ENCODE measurements at regions not wholly inside any gene's neighbourhood (a gene's known extent, or its start where the extent isn't known, plus 50 kb on each side); places are given as distances from the start of the nearest gene placed in this dataset.

DNA sequence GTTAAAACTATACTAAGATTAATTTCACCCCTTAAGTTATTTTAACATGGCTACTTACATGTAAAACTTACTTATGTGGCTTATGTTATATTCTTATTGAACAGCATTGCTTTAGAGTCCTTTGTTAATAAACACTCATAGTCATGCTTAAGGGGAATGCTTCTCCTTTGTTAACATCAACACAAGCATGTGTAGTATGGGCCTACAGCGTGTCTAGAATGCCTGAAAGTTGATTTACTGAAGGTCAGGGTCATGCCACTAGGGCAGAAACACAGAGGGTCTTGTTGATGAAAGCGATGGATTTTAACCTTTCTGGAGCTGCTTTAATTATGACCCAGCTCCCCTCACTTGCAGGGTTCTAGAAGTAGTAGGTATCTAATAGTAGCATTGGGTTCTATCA is 159.8 kb upstream of the DLX2 start:
- TF ChIP-seq, protein P1, sequence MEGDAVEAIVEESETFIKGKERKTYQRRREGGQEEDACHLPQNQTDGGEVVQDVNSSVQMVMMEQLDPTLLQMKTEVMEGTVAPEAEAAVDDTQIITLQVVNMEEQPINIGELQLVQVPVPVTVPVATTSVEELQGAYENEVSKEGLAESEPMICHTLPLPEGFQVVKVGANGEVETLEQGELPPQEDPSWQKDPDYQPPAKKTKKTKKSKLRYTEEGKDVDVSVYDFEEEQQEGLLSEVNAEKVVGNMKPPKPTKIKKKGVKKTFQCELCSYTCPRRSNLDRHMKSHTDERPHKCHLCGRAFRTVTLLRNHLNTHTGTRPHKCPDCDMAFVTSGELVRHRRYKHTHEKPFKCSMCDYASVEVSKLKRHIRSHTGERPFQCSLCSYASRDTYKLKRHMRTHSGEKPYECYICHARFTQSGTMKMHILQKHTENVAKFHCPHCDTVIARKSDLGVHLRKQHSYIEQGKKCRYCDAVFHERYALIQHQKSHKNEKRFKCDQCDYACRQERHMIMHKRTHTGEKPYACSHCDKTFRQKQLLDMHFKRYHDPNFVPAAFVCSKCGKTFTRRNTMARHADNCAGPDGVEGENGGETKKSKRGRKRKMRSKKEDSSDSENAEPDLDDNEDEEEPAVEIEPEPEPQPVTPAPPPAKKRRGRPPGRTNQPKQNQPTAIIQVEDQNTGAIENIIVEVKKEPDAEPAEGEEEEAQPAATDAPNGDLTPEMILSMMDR (IDR thresholded peaks at IDR 0.05) = no peak
- TF ChIP-seq RAD21 (conservative IDR thresholded peaks at IDR 0.05 in 1 of 2, IDR thresholded peaks at IDR 0.05 in 1 of 2) (no peak), FOSL2 (IDR thresholded peaks at IDR 0.05) (no peak), FOSL2 (CRISPR knock-in tag; IDR thresholded peaks at IDR 0.05) (no peak), JUN (IDR thresholded peaks at IDR 0.05) (no peak), POLR2AphosphoS2 (conservative IDR thresholded peaks at IDR 0.05; ENCODE audit: low read length) (no peak), ZFP36 (IDR thresholded peaks at IDR 0.05; ENCODE audit: borderline replicate concordance, partially characterized antibody) (no peak), BHLHE40 (IDR thresholded peaks at IDR 0.05; ENCODE audit: low read depth, low read length) (no peak), RCOR1 (IDR thresholded peaks at IDR 0.05; ENCODE audit: low read depth, low read length) (no peak), TP53 (CRISPR knock-in tag; IDR thresholded peaks at IDR 0.05) (no peak)
- TF ChIP-seq, protein P2, sequence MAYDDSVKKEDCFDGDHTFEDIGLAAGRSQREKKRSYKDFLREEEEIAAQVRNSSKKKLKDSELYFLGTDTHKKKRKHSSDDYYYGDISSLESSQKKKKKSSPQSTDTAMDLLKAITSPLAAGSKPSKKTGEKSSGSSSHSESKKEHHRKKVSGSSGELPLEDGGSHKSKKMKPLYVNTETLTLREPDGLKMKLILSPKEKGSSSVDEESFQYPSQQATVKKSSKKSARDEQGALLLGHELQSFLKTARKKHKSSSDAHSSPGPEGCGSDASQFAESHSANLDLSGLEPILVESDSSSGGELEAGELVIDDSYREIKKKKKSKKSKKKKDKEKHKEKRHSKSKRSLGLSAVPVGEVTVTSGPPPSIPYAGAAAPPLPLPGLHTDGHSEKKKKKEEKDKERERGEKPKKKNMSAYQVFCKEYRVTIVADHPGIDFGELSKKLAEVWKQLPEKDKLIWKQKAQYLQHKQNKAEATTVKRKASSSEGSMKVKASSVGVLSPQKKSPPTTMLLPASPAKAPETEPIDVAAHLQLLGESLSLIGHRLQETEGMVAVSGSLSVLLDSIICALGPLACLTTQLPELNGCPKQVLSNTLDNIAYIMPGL (CRISPR knock-in tag; IDR thresholded peaks at IDR 0.05; ENCODE audit: borderline replicate concordance) = no peak
- TF ChIP-seq, protein P3, sequence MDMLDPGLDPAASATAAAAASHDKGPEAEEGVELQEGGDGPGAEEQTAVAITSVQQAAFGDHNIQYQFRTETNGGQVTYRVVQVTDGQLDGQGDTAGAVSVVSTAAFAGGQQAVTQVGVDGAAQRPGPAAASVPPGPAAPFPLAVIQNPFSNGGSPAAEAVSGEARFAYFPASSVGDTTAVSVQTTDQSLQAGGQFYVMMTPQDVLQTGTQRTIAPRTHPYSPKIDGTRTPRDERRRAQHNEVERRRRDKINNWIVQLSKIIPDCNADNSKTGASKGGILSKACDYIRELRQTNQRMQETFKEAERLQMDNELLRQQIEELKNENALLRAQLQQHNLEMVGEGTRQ (IDR thresholded peaks at IDR 0.05) = no peak
- TF ChIP-seq, protein P4, sequence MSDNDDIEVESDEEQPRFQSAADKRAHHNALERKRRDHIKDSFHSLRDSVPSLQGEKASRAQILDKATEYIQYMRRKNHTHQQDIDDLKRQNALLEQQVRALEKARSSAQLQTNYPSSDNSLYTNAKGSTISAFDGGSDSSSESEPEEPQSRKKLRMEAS (IDR thresholded peaks at IDR 0.05) = no peak

All from A549 (cell line).